Tibial artery (tissue), 4 donors: ENCODE measurements at regions not wholly inside any gene's neighbourhood (a gene's known extent, or its start where the extent isn't known, plus 50 kb on each side); places are given as distances from the start of the nearest gene placed in this dataset.

Experiments
- DNase-seq, 2 donors: peaks; one replicate each; pipeline ENCODE4 v3.0.0-alpha.2; 2019
- H3K27ac ChIP-seq, 2 donors: fragments of 200-600 bp; sonication (generic) in 1 of 2; 1 replicate in 1 of 2; 2 replicates in 1 of 2; pipeline ENCODE4 v1.5.1; 2018 to 2019; ENCODE audit warnings: mild to moderate bottlenecking in 1 of 2
- H3K27me3 ChIP-seq, 2 donors: fragments of 200-600 bp; sonication (generic) in 1 of 2; one replicate each; pipeline versions ENCODE4 v1.5.1 to v1.6.0; 2016 to 2019
- H3K36me3 ChIP-seq, 3 donors: fragments of 200-600 bp; sonication (generic) in 2 of 3; one replicate each; pipeline ENCODE4 v1.5.1; 2016 to 2019; ENCODE audit warnings: mild to moderate bottlenecking in 2 of 3
- H3K4me1 ChIP-seq, 4 donors: fragments of 200-600 bp; sonication (generic) in 2 of 4; 1 replicate in 3 of 4; 2 replicates in 1 of 4; pipeline ENCODE4 v1.5.1; 2016 to 2019
- H3K4me3 ChIP-seq, 2 donors: fragments of 200-600 bp; sonication (generic) in 1 of 2; 1 replicate in 1 of 2; 2 replicates in 1 of 2; pipeline ENCODE4 v1.5.1; 2018 to 2019; ENCODE audit warnings: mild to moderate bottlenecking in 2 of 2
- H3K9me3 ChIP-seq, 3 donors: fragments of 200-600 bp; sonication (generic) in 1 of 3; one replicate each; pipeline ENCODE4 v1.5.1; 2016 to 2019
- CTCF ChIP-seq, 2 experiments: fragments of 200-600 bp in 1 of 2; fragments of 450-650 bp in 1 of 2; IDR thresholded peaks; one replicate each; pipeline ENCODE4 v1.5.1; 2017 to 2019; ENCODE audit warnings: antibody characterized with exemption in 2 of 2, mild to moderate bottlenecking in 1 of 2, moderate library complexity in 1 of 2
- intact Hi-C: fragments of 100-400 bp; cut with DNase I; formaldehyde crosslinking; loops from one replicate; pipeline ENCODE4 v1.15.0; 2023; ENCODE audit warnings: low total_unique reads

GRCh38 chr6:169831450-169832246 is 80.2 kb downstream of the ERMARD start:
- intact Hi-C loops, result loop anchor here (5.0 kb wide), 1 partner anchor 696 kb away; no protein-coding TSS in a partner anchor
- Histone ChIP-seq H3K4me3 (no peak overlapping the region), H3K27ac (no peak overlapping the region)

More at GRCh38 chr6:169831450-169832246, 80.2 kb downstream of the ERMARD start:
- Histone ChIP-seq H3K27me3 (peaks cover 0 to 35% of the 10 kb centered on the region in 2 donors), H3K36me3 (no peaks in the 10 kb centered on the region), H3K9me3 (peaks cover 0 to under 1% (median 0%) of the 10 kb centered on the region in 3 donors), H3K4me1 (peaks cover 0 to 3% (median 0%) of the 10 kb centered on the region in 4 donors)
- peak; percentile 84 to 86 for TF ChIP-seq CTCF (IDR thresholded peaks at IDR 0.05)
- peak in 1 of 2 donors; percentile 41 for DNase-seq
